Esophagus squamous epithelium (tissue), 5 donors: ENCODE measurements at regions not wholly inside any gene's neighbourhood (a gene's known extent, or its start where the extent isn't known, plus 50 kb on each side); places are given as distances from the start of the nearest gene placed in this dataset.

Experiments
- DNase-seq: peaks from one replicate; lab custom pipeline; 2025; lab: John Stamatoyannopoulos, UW
- H3K27ac ChIP-seq, 4 donors: fragments of 200-600 bp; sonication (generic); one replicate each; pipeline ENCODE4 v1.5.1; 2016 to 2019; ENCODE audit warnings: mild to moderate bottlenecking in 1 of 4
- H3K27me3 ChIP-seq, 4 donors: fragments of 200-600 bp; sonication (generic); 1 replicate in 3 of 4; 2 replicates in 1 of 4; pipeline versions ENCODE4 v1.5.1 to v1.6.0; 2017 to 2021; ENCODE audit warnings: antibody characterized with exemption in 1 of 4
- H3K36me3 ChIP-seq, 3 donors: fragments of 200-600 bp; sonication (generic); one replicate each; pipeline ENCODE4 v1.5.1; 2016 to 2019
- H3K4me1 ChIP-seq, 3 donors: fragments of 200-600 bp; sonication (generic); one replicate each; pipeline ENCODE4 v1.5.1; 2017 to 2019
- H3K4me3 ChIP-seq, 4 donors: fragments of 200-600 bp; sonication (generic); 1 replicate in 3 of 4; 2 replicates in 1 of 4; pipeline ENCODE4 v1.5.1; 2016 to 2019; ENCODE audit warnings: mild to moderate bottlenecking in 2 of 4, moderate library complexity in 1 of 4
- H3K9me3 ChIP-seq, 3 donors: fragments of 200-600 bp; sonication (generic); one replicate each; pipeline ENCODE4 v1.5.1; 2016 to 2019
- POLR2A ChIP-seq, 4 donors: fragments of 450-650 bp; IDR thresholded peaks; one replicate each; pipeline ENCODE4 v1.6.1; 2017; ENCODE audit warnings: antibody characterized with exemption in 4 of 4, mild to moderate bottlenecking in 4 of 4, moderate library complexity in 3 of 4
- WGBS, 2 donors: methylation state at CpG; one replicate each; pipeline ENCODE4 v1.1.5; 2018; 5-methylcytosine and 5-hydroxymethylcytosine counted together
- intact Hi-C: fragments of 100-400 bp; cut with DNase I; formaldehyde crosslinking; loops from one replicate; pipeline ENCODE4 v1.15.0; 2022
- TF ChIP-seq, protein P1 (sequence below), 6 experiments: fragments of 450-650 bp in 4 of 6; fragments of 200-600 bp in 2 of 6; sonication (generic) in 2 of 6; IDR thresholded peaks; one replicate each; pipeline ENCODE4 v1.5.1; 2016 to 2019; ENCODE audit warnings: antibody characterized with exemption in 6 of 6, mild to moderate bottlenecking in 4 of 6, moderate library complexity in 4 of 6
- donor health status: DM: yes; HTN: yes; CAD: no.

GRCh38 chr12:4843907-4844306 lies 65.8 kb upstream of the KCNA1 start:
- WGBS, 2 donors = 69 to 73% methylated on average over 4 of the region's 4 CpGs

GRCh38 chr12:4847713-4848112 lies 62.0 kb upstream of the KCNA1 start:
- Histone ChIP-seq H3K27ac (no peak overlapping the region), H3K4me1 (no peaks in the 10 kb centered on the region), H3K27me3 (peaks cover 0 to 39% (median 2%) of the 10 kb centered on the region in 4 donors), H3K36me3 (no peaks in the 10 kb centered on the region), H3K4me3 (no peak overlapping the region), H3K9me3 (no peaks in the 10 kb centered on the region)
- intact Hi-C loops = no loop called here
- TF ChIP-seq, protein P1, sequence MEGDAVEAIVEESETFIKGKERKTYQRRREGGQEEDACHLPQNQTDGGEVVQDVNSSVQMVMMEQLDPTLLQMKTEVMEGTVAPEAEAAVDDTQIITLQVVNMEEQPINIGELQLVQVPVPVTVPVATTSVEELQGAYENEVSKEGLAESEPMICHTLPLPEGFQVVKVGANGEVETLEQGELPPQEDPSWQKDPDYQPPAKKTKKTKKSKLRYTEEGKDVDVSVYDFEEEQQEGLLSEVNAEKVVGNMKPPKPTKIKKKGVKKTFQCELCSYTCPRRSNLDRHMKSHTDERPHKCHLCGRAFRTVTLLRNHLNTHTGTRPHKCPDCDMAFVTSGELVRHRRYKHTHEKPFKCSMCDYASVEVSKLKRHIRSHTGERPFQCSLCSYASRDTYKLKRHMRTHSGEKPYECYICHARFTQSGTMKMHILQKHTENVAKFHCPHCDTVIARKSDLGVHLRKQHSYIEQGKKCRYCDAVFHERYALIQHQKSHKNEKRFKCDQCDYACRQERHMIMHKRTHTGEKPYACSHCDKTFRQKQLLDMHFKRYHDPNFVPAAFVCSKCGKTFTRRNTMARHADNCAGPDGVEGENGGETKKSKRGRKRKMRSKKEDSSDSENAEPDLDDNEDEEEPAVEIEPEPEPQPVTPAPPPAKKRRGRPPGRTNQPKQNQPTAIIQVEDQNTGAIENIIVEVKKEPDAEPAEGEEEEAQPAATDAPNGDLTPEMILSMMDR (IDR thresholded peaks at IDR 0.05) = no peak
- TF ChIP-seq POLR2A (IDR thresholded peaks at IDR 0.05) = no peak
- DNase-seq = no peak

More at GRCh38 chr12:4843907-4844306, 65.8 kb upstream of the KCNA1 start:
- H3K27ac ChIP-seq = no peak overlapping the region
- no peak for TF ChIP-seq POLR2A (IDR thresholded peaks at IDR 0.05)
- TF ChIP-seq, protein P1 (IDR thresholded peaks at IDR 0.05) = no peak
- H3K4me3 ChIP-seq = no peak overlapping the region
- peaks cover 0 to 48% (median 2%) of the 10 kb centered on the region in 4 donors for H3K27me3 ChIP-seq
- H3K9me3 ChIP-seq = no peaks in the 10 kb centered on the region
- no peak for DNase-seq
- H3K4me1 ChIP-seq = no peaks in the 10 kb centered on the region
- intact Hi-C loops = no loop called here
- no peaks in the 10 kb centered on the region for H3K36me3 ChIP-seq

- H3K9me3 ChIP-seq = no peaks in the 10 kb centered on the region
- TF ChIP-seq, protein P1 (IDR thresholded peaks at IDR 0.05) = peak; percentile 30 to 92 (median 51)
- no peak for TF ChIP-seq POLR2A (IDR thresholded peaks at IDR 0.05)
- H3K27me3 ChIP-seq = peaks cover 0 to 38% (median 2%) of the 10 kb centered on the region in 4 donors
- intact Hi-C loops = no loop called here
- no peak for DNase-seq
- no peaks in the 10 kb centered on the region for H3K4me1 ChIP-seq
- 2 to 4% methylated on average over 5 of the region's 5 CpGs for WGBS, 2 donors
- H3K4me3 ChIP-seq = no peak overlapping the region
- H3K27ac ChIP-seq = no peak overlapping the region
- H3K36me3 ChIP-seq = no peaks in the 10 kb centered on the region
Measured at GRCh38 chr12:4849115-4849541, 60.6 kb upstream of the KCNA1 start.

DNA sequence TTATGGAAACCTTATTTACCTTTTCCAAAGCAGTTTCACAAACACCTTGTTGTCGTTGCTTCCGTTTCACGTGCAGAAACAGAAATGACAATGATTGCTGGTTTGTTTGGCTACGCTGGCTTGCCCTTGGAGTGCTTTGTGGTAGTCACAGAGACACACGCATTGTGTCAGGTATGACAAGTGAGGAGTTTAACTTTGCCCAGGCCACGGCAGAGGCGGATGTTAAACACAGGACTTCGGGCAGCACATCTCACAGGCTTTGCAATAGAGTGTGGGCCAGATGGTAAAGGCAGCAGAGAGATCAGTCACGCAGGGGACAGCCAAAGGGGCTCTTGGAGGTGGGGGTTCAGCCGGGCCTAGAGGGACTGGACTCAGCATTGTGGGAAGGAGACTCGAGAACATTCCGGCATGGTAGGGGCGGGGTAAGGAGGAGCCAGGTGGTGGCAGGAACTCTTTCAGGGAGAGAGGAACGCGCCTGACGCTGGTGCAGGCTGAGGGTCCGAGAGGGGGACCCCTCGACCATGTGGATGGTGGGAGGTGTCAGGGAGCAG lies 59.8 kb upstream of the KCNA1 start:
- H3K4me1 ChIP-seq = no peaks in the 10 kb centered on the region
- H3K27me3 ChIP-seq = peaks cover 0 to 45% (median 2%) of the 10 kb centered on the region in 4 donors
- TF ChIP-seq, protein P1 (IDR thresholded peaks at IDR 0.05) = no peak
- TF ChIP-seq POLR2A (IDR thresholded peaks at IDR 0.05) = no peak
- DNase-seq = no peak
- H3K9me3 ChIP-seq = no peaks in the 10 kb centered on the region
- H3K27ac ChIP-seq = no peak overlapping the region
- WGBS, 2 donors = 67 to 79% methylated on average over 16 to 18 of the region's 18 CpGs
- no peak overlapping the region for H3K4me3 ChIP-seq
- no peaks in the 10 kb centered on the region for H3K36me3 ChIP-seq
- intact Hi-C loops = no loop called here

DNA sequence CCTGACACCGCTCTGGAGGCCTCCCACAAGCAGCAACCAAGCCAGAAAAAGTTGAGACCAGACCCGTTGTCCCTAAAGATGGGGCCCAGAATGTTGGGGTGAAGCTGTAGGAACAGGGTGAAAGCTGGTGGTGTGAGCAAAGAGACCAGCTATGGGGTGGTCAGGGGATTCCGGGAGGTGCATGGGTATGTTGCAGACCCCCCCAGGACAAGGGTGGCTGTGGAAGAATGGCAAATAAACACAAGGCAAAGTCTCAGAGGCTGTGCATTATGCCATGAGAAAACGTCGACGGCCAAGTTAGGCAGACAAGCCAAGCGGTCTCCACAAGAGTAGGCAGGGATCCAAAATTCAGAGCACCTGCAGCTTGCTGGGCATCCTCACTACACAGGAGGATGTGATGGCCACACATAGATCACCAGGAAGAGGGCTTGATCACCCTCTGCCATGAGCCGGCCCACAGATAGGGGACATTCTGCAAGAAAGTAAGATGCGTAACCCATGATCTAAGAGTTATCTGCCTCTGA lies 58.8 kb upstream of the KCNA1 start:
- intact Hi-C loops = no loop called here
- Histone ChIP-seq H3K27me3 (peaks cover 0 to 55% (median 2%) of the 10 kb centered on the region in 4 donors), H3K27ac (no peak overlapping the region), H3K9me3 (no peaks in the 10 kb centered on the region), H3K4me1 (no peaks in the 10 kb centered on the region), H3K36me3 (no peaks in the 10 kb centered on the region), H3K4me3 (no peak overlapping the region)
- TF ChIP-seq, protein P1 (IDR thresholded peaks at IDR 0.05) = no peak
- no peak for TF ChIP-seq POLR2A (IDR thresholded peaks at IDR 0.05)
- WGBS, 2 donors = 90 to 95% methylated on average over 9 of the region's 9 CpGs
- DNase-seq = no peak
